ACC112 (cell line): ENCODE measurements at regions not wholly inside any gene's neighbourhood (a gene's known extent, or its start where the extent isn't known, plus 50 kb on each side); places are given as distances from the start of the nearest gene placed in this dataset.

Source experiments
- H2AFZ ChIP-seq: fragments of 200-600 bp; sonication (generic); one replicate; pipeline ENCODE4 v1.6.0; 2017; ENCODE audit warnings: antibody characterized with exemption, low read length; ENCODE audit not compliant: unreplicated experiment
- H3K27ac ChIP-seq: fragments of 200-600 bp; sonication (generic); 2 replicates; pipeline ENCODE4 v1.5.1; 2014; ENCODE audit warnings: low read depth, mild to moderate bottlenecking, antibody characterized with exemption, low read length, moderate library complexity
- H3K27me3 ChIP-seq: fragments of 200-600 bp; sonication (generic); 2 replicates; pipeline ENCODE4 v1.6.1; 2014; ENCODE audit warnings: mild to moderate bottlenecking, antibody characterized with exemption, low read length, moderate library complexity, mixed read lengths; ENCODE audit not compliant: insufficient read depth
- H3K36me3 ChIP-seq: fragments of 200-600 bp; sonication (generic); 2 replicates; pipeline ENCODE4 v1.6.1; 2016; ENCODE audit warnings: mild to moderate bottlenecking, antibody characterized with exemption, low read length, moderate library complexity, mixed read lengths; ENCODE audit not compliant: insufficient read depth
- H3K4me1 ChIP-seq: fragments of 200-600 bp; sonication (generic); one replicate; pipeline ENCODE4 v1.6.1; 2016; ENCODE audit warnings: low read length, mixed read lengths; ENCODE audit not compliant: insufficient read depth, unreplicated experiment, control insufficient read depth
- H3K4me3 ChIP-seq: fragments of 200-600 bp; sonication (generic); 2 replicates; pipeline ENCODE4 v1.5.1; 2014; ENCODE audit warnings: mild to moderate bottlenecking, low read depth, low read length
- H3K79me2 ChIP-seq: fragments of 200-600 bp; sonication (generic); one replicate; pipeline ENCODE4 v1.6.0; 2016; ENCODE audit warnings: low read length; ENCODE audit not compliant: control insufficient read depth, unreplicated experiment, insufficient read depth

DNA sequence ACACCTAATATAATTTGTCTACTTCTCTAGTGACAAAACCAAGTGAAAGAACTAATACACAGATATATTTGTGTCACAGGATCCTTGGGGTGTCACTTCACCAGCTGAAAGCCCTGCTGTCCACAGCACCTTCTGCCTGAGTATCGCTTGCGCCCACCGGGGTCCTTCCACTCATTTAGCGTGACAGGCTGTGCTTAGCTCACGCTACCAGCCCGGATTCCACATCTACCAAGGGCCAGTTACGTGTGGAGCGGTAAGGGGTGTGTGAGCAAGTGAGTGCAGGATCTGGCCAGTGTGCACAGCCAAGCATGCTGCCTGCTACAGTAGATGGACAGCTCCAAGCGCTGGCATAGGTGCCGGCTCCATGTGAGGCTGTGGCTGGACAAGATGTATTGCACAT, 810.9 kb downstream of the NSUN3 start:
- Histone ChIP-seq H3K4me3 (no peak overlapping the region), H3K27me3 (no peaks in the 10 kb centered on the region), H3K4me1 (no peaks in the 10 kb centered on the region), H3K79me2 (no peaks in the 10 kb centered on the region), H3K36me3 (no peaks in the 10 kb centered on the region), H3K27ac (no peak overlapping the region), H2AFZ (no peak overlapping the region)

DNA sequence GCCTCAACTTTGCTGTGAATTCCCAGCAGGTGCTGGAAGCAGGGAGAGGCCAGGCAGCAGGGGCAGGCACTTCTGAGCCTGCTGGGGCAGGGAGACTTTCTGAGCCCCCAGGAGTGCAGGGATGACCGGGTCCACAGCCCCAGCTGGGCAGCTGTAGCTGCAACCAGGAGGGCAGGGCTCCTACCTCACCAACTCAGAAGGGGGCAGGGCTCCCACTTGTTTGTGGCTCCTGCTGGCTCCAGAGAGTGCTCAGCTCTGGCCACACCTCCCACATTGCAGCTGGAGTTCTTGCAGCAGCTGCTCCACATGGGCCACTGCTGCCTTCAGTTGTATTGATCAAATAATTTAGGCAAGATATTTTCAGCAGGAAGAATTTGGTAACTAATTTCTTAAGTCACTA, 812.3 kb downstream of the NSUN3 start:
- no peaks in the 10 kb centered on the region for H3K4me1 ChIP-seq
- H3K79me2 ChIP-seq, result no peaks in the 10 kb centered on the region
- H3K36me3 ChIP-seq, result no peaks in the 10 kb centered on the region
- no peak overlapping the region for H3K27ac ChIP-seq
- no peaks in the 10 kb centered on the region for H3K27me3 ChIP-seq
- no peak overlapping the region for H2AFZ ChIP-seq
- H3K4me3 ChIP-seq, result no peak overlapping the region

DNA sequence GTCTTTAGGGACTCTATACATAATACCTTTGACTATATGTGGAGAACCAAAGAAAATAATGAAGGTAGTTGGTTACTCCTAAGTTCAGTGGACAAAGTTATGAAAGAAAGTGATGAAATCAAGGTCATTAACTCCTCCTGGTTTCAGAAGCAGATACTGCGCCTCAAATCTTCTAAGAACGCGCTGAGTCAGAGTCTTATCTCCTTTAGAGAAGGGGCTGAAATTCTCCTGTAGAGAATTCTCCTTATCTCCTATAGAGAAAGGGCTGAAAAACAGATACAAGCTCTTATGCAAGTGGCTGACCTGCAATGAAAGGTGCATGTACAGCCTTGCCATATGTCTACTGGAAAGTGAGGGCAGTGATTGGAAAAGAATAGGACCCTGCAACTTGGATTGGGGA, 824.2 kb downstream of the NSUN3 start:
- H3K4me3 ChIP-seq, result no peak overlapping the region
- no peaks in the 10 kb centered on the region for H3K4me1 ChIP-seq
- no peaks in the 10 kb centered on the region for H3K36me3 ChIP-seq
- H3K27ac ChIP-seq, result no peak overlapping the region
- H3K27me3 ChIP-seq, result no peaks in the 10 kb centered on the region
- H3K79me2 ChIP-seq, result no peaks in the 10 kb centered on the region
- H2AFZ ChIP-seq, result no peak overlapping the region

DNA sequence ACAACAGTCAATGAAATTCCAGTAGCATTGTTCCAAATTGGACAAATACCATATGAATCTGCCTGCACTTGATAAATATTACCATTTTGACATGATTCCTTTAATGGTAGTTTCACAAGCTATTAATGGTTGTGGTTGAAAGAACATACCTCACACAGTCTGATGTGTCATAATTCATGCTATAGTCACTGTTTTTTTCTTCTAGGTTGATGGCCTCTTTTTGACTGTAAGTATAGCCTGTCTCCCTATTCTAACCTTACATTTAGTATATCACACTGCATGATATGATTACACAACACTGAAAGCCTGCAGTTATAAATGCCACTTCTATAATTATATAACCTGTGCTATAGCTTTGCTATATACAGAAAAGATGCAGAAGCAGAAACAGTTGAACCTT, 834.1 kb downstream of the NSUN3 start:
- Histone ChIP-seq H3K27ac (no peak overlapping the region), H3K4me1 (no peaks in the 10 kb centered on the region), H3K36me3 (no peaks in the 10 kb centered on the region), H3K79me2 (no peaks in the 10 kb centered on the region), H3K4me3 (no peak overlapping the region), H2AFZ (no peak overlapping the region), H3K27me3 (0 out of 2 replicates have a peak, but pooled peaks cover 5% of the 10 kb centered on the region)

DNA sequence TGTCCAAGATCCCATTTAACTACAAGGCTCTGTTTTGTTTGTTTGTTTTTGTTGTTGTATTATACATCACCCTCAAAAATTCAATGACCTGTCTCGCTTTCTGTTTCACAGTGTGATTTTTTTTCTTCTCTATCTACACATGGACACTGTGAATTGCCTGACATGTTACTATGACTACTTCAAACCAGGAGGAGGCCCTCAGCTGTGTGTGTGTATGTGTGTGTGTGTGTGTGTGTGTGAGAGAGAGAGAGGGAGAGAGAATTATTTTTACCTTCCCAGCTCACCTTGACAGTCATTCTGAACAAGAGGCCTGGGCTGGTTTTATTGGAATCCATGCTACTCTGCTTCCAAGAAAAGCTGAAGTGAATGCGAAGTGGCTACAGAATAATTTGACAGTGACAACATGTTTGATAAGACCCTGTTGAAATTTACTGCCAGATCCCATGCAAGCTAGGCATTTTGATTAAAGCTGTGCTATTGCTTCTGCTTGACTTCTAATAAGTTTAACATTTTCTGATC, 841.4 kb downstream of the NSUN3 start:
- no peaks in the 10 kb centered on the region for H3K27me3 ChIP-seq
- no peaks in the 10 kb centered on the region for H3K36me3 ChIP-seq
- H3K27ac ChIP-seq, result no peak overlapping the region
- H2AFZ ChIP-seq, result no peak overlapping the region
- H3K4me1 ChIP-seq, result no peaks in the 10 kb centered on the region
- no peak overlapping the region for H3K4me3 ChIP-seq
- H3K79me2 ChIP-seq, result no peaks in the 10 kb centered on the region

DNA sequence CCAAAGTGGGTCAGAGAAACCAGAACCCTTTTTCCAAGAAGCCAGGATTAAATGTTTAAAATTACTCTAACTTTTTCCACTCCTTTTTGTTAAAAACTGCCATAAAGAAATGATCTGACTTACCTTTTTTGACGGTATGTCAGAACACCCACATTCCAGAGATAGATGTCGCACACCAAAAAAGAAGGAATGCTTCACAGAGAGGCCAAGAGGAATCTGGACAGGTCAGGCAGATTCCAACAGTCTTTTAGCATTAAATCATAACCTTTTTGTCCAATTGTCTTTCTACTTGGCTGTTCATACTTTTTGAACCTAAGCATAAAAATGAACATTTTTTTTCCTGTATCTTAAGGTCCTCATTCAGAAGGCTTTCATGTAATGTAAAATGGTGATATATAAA, 846.9 kb downstream of the NSUN3 start:
- Histone ChIP-seq H2AFZ (no peak overlapping the region), H3K36me3 (no peaks in the 10 kb centered on the region), H3K27me3 (no peaks in the 10 kb centered on the region), H3K79me2 (no peaks in the 10 kb centered on the region), H3K4me3 (no peak overlapping the region), H3K27ac (no peak overlapping the region), H3K4me1 (no peaks in the 10 kb centered on the region)

DNA sequence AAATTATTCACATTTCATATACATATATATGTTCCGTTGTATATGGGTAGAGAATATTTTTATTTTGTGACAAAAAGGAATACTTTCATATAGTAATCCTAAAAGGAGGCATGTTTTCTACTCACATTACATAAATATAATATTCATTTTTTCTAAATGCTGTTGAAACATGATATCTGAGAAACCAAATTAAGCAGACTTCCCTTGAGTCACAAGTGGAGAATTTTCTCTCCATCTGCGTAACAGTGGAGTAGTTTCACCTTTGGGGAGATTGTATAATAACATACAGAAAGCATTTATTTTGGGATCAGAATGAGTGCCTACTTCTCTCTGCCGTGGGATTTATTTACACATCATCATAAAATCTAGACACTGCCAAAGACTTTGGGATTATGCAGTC, 849.8 kb downstream of the NSUN3 start:
- H3K79me2 ChIP-seq, result no peaks in the 10 kb centered on the region
- no peaks in the 10 kb centered on the region for H3K4me1 ChIP-seq
- H3K36me3 ChIP-seq, result no peaks in the 10 kb centered on the region
- H3K27me3 ChIP-seq, result no peaks in the 10 kb centered on the region
- H3K4me3 ChIP-seq, result no peak overlapping the region
- H2AFZ ChIP-seq, result no peak overlapping the region
- H3K27ac ChIP-seq, result no peak overlapping the region

DNA sequence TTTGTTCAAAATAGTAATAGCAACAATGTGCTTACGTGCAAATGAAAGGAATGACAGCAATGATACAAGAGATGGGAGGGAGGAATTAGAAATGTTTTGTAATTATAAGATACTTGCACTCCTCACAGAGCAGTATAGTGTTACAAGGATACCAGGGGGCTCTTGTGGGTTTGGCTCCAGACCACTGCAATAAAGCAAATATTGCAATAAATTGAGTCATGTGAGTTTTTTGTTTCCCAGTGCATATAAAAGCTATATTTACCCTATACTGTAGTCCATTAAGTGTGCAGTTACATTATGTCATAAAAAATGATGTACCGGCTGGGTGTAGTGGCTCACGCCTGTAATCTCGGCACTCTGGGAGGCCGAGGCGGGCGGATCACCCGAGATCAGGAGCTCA, 864.3 kb downstream of the NSUN3 start:
- no peaks in the 10 kb centered on the region for H3K36me3 ChIP-seq
- no peaks in the 10 kb centered on the region for H3K79me2 ChIP-seq
- H3K4me3 ChIP-seq, result no peak overlapping the region
- H3K4me1 ChIP-seq, result no peaks in the 10 kb centered on the region
- H2AFZ ChIP-seq, result no peak overlapping the region
- H3K27ac ChIP-seq, result no peak overlapping the region
- no peaks in the 10 kb centered on the region for H3K27me3 ChIP-seq

DNA sequence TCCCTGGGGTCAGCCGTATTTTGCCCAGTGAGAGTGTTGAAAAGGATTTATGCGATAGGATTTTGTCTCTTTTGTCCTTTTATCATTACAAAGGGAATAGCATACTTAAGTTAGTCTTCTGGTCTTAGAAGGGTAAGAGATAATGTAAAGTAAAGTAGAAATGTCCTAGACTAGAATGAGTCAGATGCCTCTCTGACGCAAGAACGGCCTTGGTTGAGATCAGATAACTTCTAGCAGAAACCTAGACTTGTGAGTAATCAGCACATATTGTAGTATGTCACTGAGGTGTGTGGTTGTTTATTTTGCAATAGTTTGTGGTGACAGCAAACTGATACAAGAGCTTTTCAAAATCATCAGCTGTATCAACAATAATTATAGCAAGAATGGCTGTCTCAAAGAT, 866.1 kb downstream of the NSUN3 start:
- H3K27me3 ChIP-seq, result no peaks in the 10 kb centered on the region
- H3K36me3 ChIP-seq, result no peaks in the 10 kb centered on the region
- H2AFZ ChIP-seq, result no peak overlapping the region
- H3K4me3 ChIP-seq, result no peak overlapping the region
- H3K27ac ChIP-seq, result no peak overlapping the region
- H3K79me2 ChIP-seq, result no peaks in the 10 kb centered on the region
- no peaks in the 10 kb centered on the region for H3K4me1 ChIP-seq

DNA sequence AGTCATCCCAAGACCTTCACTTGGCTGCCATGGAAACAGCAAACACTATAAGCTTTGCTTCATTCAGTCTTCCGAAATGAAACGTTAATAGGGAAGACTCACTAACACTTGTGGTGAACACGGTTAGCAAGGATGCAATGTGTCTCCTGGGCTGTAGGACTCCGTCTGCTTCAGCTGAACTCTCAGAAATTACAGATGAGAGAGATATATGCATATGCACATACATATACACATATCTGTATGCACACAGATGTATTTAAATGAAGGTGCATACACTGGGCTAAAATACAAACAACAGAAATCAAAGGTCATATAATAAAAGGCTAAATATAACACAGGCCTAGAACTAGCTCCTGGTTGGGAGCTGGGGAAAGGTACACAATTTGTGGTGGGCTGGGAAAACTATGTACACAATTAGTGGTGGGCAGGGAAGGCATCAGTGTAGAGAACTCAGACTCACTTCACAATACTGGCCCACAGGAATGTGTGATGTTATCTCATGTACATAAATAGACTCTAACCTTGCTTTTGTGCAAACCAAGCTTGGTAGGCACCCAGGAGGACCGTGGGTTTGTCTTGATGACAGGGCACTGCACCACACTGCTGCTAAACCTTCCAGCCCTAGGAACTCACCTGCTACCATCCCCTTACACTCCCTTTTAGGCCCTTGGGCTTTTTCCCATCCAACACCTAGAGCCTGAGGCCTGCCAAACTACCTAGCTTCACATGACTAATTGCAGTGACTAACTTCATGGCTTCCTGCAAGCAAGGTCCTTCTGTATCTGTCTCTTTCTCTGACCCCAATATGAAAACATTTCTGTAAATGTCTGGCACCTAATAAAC, 873.1 kb downstream of the NSUN3 start:
- Histone ChIP-seq H3K4me3 (no peak overlapping the region), H3K27me3 (no peaks in the 10 kb centered on the region), H3K36me3 (no peaks in the 10 kb centered on the region), H3K27ac (no peak overlapping the region), H2AFZ (no peak overlapping the region), H3K4me1 (no peaks in the 10 kb centered on the region), H3K79me2 (no peaks in the 10 kb centered on the region)

DNA sequence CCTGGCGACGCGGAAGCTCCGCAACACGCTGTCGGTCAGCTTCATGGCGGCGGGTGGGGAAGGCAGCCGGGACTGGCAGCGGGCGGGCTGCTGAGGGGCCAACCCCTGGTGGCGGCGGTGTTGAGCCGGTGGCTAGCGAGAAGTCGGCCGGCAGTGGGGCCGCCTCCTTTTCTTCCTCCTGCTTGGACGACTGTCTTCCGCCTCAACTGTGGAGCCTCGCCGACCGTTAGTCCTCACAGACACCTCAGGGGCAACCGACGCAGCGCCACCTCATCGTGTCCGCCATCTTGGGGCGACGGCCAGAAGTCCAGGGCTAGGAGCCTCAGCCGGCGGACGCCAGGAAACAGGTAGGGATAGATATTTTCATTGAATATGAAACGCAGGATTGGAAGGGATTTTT, 875.1 kb downstream of the NSUN3 start:
- H2AFZ ChIP-seq, result no peak overlapping the region
- H3K27ac ChIP-seq, result no peak overlapping the region
- no peaks in the 10 kb centered on the region for H3K4me1 ChIP-seq
- H3K79me2 ChIP-seq, result no peaks in the 10 kb centered on the region
- H3K36me3 ChIP-seq, result no peaks in the 10 kb centered on the region
- H3K27me3 ChIP-seq, result no peaks in the 10 kb centered on the region
- H3K4me3 ChIP-seq, result no peak overlapping the region
